Left lung (tissue), 4 donors: ENCODE measurements at regions not wholly inside any gene's neighbourhood (a gene's known extent, or its start where the extent isn't known, plus 50 kb on each side); places are given as distances from the start of the nearest gene placed in this dataset.
"Not testable (repeated sequence)": the region's sequence is repeated elsewhere in the genome, so short reads cannot be mapped to it uniquely, and the experiment has no call there.

Experiments
- ATAC-seq: fragments of 200-7000 bp; cut with Tn5 transposase; one replicate; pipeline ENCODE4 v1.9.1; 2020; ENCODE audit warnings: moderate library complexity
- DNase-seq, 4 donors: peaks; one replicate each; pipeline ENCODE4 v3.0.0-alpha.2; 2013 to 2020
- H3K27ac ChIP-seq, 2 donors: fragments of 200-600 bp; sonication (generic) in 1 of 2; one replicate each; pipeline versions ENCODE4 v1.5.0 to v1.8.0; 2020 to 2021
- H3K27me3 ChIP-seq, 2 donors: fragments of 200-600 bp; sonication (generic) in 1 of 2; one replicate each; pipeline versions ENCODE4 v1.5.0 to v1.8.0; 2020 to 2021
- H3K36me3 ChIP-seq, 2 donors: fragments of 200-600 bp; sonication (generic) in 1 of 2; one replicate each; pipeline versions ENCODE4 v1.5.0 to v1.8.0; 2020 to 2021
- H3K4me1 ChIP-seq, 2 donors: fragments of 200-600 bp; one replicate each; pipeline ENCODE4 v1.8.0; 2021
- H3K4me3 ChIP-seq, 2 donors: fragments of 200-600 bp; sonication (generic) in 1 of 2; one replicate each; pipeline versions ENCODE4 v1.5.0 to v1.8.0; 2020 to 2021; ENCODE audit warnings: mild to moderate bottlenecking in 1 of 2
- H3K9me3 ChIP-seq, 2 donors: fragments of 200-600 bp; sonication (generic) in 1 of 2; one replicate each; pipeline versions ENCODE4 v1.5.0 to v1.8.0; 2020 to 2021
- CTCF ChIP-seq, 2 donors: fragments of 200-600 bp; sonication (generic) in 1 of 2; IDR thresholded peaks; one replicate each; pipeline versions ENCODE4 v1.5.0 to v1.8.0; 2021; ENCODE audit warnings: antibody characterized with exemption in 2 of 2
- intact Hi-C, 2 donors: fragments of 100-400 bp; cut with DNase I; formaldehyde crosslinking; loops; one replicate each; pipeline versions ENCODE4 v1.11.2 to v1.14.2; 2022
- donor health status: DM: no; HTN: yes; CAD: no.
- donor health status: DM: no; HTN: no; CAD: no.

GRCh38 chr6:168170841-168171601 is 92.0 kb upstream of the FRMD1 start:
- Histone ChIP-seq H3K4me3 (no peak overlapping the region), H3K27me3 (peaks cover 0 to 15% of the 10 kb centered on the region in 2 donors), H3K36me3 (no peaks in the 10 kb centered on the region), H3K27ac (no peak overlapping the region), H3K9me3 (peaks cover 0 to 2% of the 10 kb centered on the region in 2 donors), H3K4me1 (no peaks in the 10 kb centered on the region)
- TF ChIP-seq CTCF (IDR thresholded peaks at IDR 0.05), result no peak
- DNase-seq (no peak), ATAC-seq (no peak)
- intact Hi-C loops, result no loop called here

- ATAC-seq, result no peak
- Histone ChIP-seq H3K4me1 (no peaks in the 10 kb centered on the region), H3K4me3 (no peak overlapping the region), H3K27ac (no peak overlapping the region), H3K27me3 (peaks cover 0 to 15% of the 10 kb centered on the region in 2 donors), H3K9me3 (peaks cover 0 to 2% of the 10 kb centered on the region in 2 donors), H3K36me3 (no peaks in the 10 kb centered on the region)
- no peak for DNase-seq
- intact Hi-C loops, result no loop called here
- no peak for TF ChIP-seq CTCF (IDR thresholded peaks at IDR 0.05)
These were observed 90.6 kb upstream of the FRMD1 start for GRCh38 chr6:168169624-168170023.

GRCh38 chr6:168168936-168169335 is 89.9 kb upstream of the FRMD1 start:
- H3K27ac ChIP-seq, H3K36me3 ChIP-seq, H3K9me3 ChIP-seq, ATAC-seq, DNase-seq, H3K4me3 ChIP-seq, H3K4me1 ChIP-seq, intact Hi-C loops: not testable (repeated sequence)
- H3K27me3 ChIP-seq, result peaks cover 0 to 15% of the 10 kb centered on the region in 2 donors

- ATAC-seq, H3K27ac ChIP-seq, H3K9me3 ChIP-seq, H3K4me1 ChIP-seq, DNase-seq, intact Hi-C loops, H3K4me3 ChIP-seq, H3K36me3 ChIP-seq: not testable (repeated sequence)
- H3K27me3 ChIP-seq, result peaks cover 0 to 15% of the 10 kb centered on the region in 2 donors
These were observed 89.3 kb upstream of the FRMD1 start for GRCh38 chr6:168168330-168168729.

GRCh38 chr6:168167431-168168315 is 88.7 kb upstream of the FRMD1 start:
- Histone ChIP-seq H3K27me3 (peaks cover 0 to 15% of the 10 kb centered on the region in 2 donors), H3K4me1 (no peaks in the 10 kb centered on the region), H3K9me3 (peaks cover 0 to 2% of the 10 kb centered on the region in 2 donors), H3K36me3 (no peaks in the 10 kb centered on the region), H3K27ac (no peak overlapping the region), H3K4me3 (no peak overlapping the region)
- TF ChIP-seq CTCF (IDR thresholded peaks at IDR 0.05), result no peak
- DNase-seq (no peak), ATAC-seq (no peak)
- intact Hi-C loops, result no loop called here

- Histone ChIP-seq H3K27ac (no peak overlapping the region), H3K36me3 (no peaks in the 10 kb centered on the region), H3K27me3 (peaks cover 0 to 10% of the 10 kb centered on the region in 2 donors), H3K4me1 (no peaks in the 10 kb centered on the region), H3K9me3 (peaks cover 0 to 2% of the 10 kb centered on the region in 2 donors), H3K4me3 (no peak overlapping the region)
- DNase-seq (no peak), ATAC-seq (no peak)
- intact Hi-C loops, result no loop called here
- TF ChIP-seq CTCF (IDR thresholded peaks at IDR 0.05), result no peak
These were observed 87.6 kb upstream of the FRMD1 start for GRCh38 chr6:168166627-168167026.
